Astrocyte of the spinal cord (primary cell): ENCODE measurements at regions not wholly inside any gene's neighbourhood (a gene's known extent, or its start where the extent isn't known, plus 50 kb on each side); places are given as distances from the start of the nearest gene placed in this dataset.

Experiments
- DNase-seq: peaks from one replicate; pipeline ENCODE4 v3.0.0; 2011; ENCODE audit warnings: low read depth, low spot score
- H3K4me3 ChIP-seq: 2 replicates; pipeline ENCODE4 v1.5.1; 2011; ENCODE audit warnings: low read depth, mild to moderate bottlenecking, low read length, moderate library complexity
- CTCF ChIP-seq: IDR thresholded peaks from 2 replicates; pipeline ENCODE4 v1.5.1; 2012; ENCODE audit warnings: low read depth, mild to moderate bottlenecking, low read length, inconsistent platforms
- in situ Hi-C: cut with HindIII; loops from 2 replicates; pipeline ENCODE4 v1.10.0; 2017; ENCODE audit warnings: low sequenced_read_pairs

- in situ Hi-C loops, result no loop called here
- no peak for TF ChIP-seq CTCF
- no peak for DNase-seq
- no peak overlapping the region for H3K4me3 ChIP-seq
These were observed 126.5 kb downstream of the SLIT2 start for GRCh38 chr4:20378181-20378580.

GRCh38 chr4:20381005-20381404, 129.3 kb downstream of the SLIT2 start:
- no peak overlapping the region for H3K4me3 ChIP-seq
- TF ChIP-seq CTCF, result no peak
- in situ Hi-C loops, result no loop called here
- DNase-seq, result no peak

GRCh38 chr4:20383283-20383682, 131.6 kb downstream of the SLIT2 start:
- TF ChIP-seq CTCF, result no peak
- in situ Hi-C loops, result no loop called here

GRCh38 chr4:20383969-20384368, 132.3 kb downstream of the SLIT2 start:
- DNase-seq, result no peak
- in situ Hi-C loops, result no loop called here
- no peak for TF ChIP-seq CTCF
- H3K4me3 ChIP-seq, result no peak overlapping the region

More at GRCh38 chr4:20383283-20383682, 131.6 kb downstream of the SLIT2 start:
- no peak overlapping the region for H3K4me3 ChIP-seq
- DNase-seq, result no peak

- TF ChIP-seq CTCF, result no peak
- no peak overlapping the region for H3K4me3 ChIP-seq
- in situ Hi-C loops, result no loop called here
- no peak for DNase-seq
These were observed 132.8 kb downstream of the SLIT2 start for GRCh38 chr4:20384456-20384855.

- in situ Hi-C loops, result no loop called here
- TF ChIP-seq CTCF, result no peak
- no peak overlapping the region for H3K4me3 ChIP-seq
- no peak for DNase-seq
These were observed 134.5 kb downstream of the SLIT2 start for GRCh38 chr4:20386001-20386740.
